SH-SY5Y (cell line): ENCODE measurements at regions not wholly inside any gene's neighbourhood (a gene's known extent, or its start where the extent isn't known, plus 50 kb on each side); places are given as distances from the start of the nearest gene placed in this dataset.

Experiments
- GATA2 ChIP-seq: IDR thresholded peaks from 2 replicates; pipeline ENCODE4 v1.6.1; 2011; ENCODE audit warnings: mild to moderate bottlenecking, low read depth, low read length
- GATA3 ChIP-seq: IDR thresholded peaks from 2 replicates; pipeline ENCODE4 v1.6.1; 2011; ENCODE audit warnings: low read depth, mild to moderate bottlenecking, low read length, moderate library complexity

- TF ChIP-seq GATA2 (no peak), GATA3 (no peak)
Measured at GRCh38 chr13:74661851-74662250, 527.6 kb upstream of the KLF12 start.
